ENCODE measurements at regions not wholly inside any gene's neighbourhood (a gene's known extent, or its start where the extent isn't known, plus 50 kb on each side); places are given as distances from the start of the nearest gene placed in this dataset.

DNA sequence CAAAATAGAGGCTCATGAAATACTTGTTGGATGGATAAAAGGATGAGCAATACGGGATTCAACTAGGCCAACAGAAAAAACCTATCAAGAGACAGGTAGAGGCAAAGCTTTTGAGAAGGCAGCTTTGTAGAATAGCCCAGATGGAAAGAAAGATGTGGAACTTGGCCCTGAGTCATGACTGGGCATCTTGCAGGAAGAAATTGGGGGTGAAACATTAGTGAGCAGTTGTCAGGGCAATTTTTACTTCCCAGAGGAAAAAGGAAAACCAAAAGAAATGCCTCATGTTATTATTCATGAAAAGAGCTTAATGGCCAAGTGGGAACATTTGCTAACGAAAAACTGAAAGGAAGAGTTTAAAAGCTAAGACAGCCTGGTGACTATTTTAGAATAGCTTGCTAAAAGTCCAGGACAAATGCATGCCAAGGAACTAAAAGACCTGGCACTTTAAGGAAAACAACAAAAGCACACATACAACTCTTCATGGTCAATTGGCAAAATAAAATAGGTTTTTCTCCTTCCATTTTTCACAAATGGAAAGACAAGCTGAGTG, 180.1 kb downstream of the HS3ST3A1 start:
- H3K9ac ChIP-seq (ENCODE audit: low read length), result no peak overlapping the region
- Mint-ChIP-seq H3K9me3 (ENCODE audit: insufficient read depth) (no peaks in the 10 kb centered on the region), H3K4me1 (no peaks in the 10 kb centered on the region), H3K4me3 (no peak overlapping the region), H3K27me3 (peaks cover 4% of the 10 kb centered on the region), H3K27ac (no peak overlapping the region)
- no peaks in the 10 kb centered on the region for H3K36me3 ChIP-seq (replicated peaks in 1 of 2; ENCODE audit: control extremely low read depth in 1 of 2, control insufficient read depth in 1 of 2, extremely low read depth in 1 of 2, insufficient read depth in 2 of 2, low read length in 1 of 2)
- H3K27me3 ChIP-seq (replicated peaks in 1 of 4; ENCODE audit: control extremely low read depth in 1 of 4, control insufficient read depth in 3 of 4, insufficient read depth in 4 of 4, low read length in 3 of 4), result no peaks in the 10 kb centered on the region
- TF ChIP-seq CTCF (IDR thresholded peaks at IDR 0.05) (no peak), EZH2 (IDR thresholded peaks at IDR 0.05; ENCODE audit: borderline replicate concordance, insufficient read depth, low read depth, low read length, poor library complexity, severe bottlenecking) (no peak)
- H2AFZ ChIP-seq (ENCODE audit: insufficient read depth, low read depth, low read length, poor library complexity, severe bottlenecking), result no peak overlapping the region
- H3K4me1 ChIP-seq (ENCODE audit: control insufficient read depth in 2 of 2, insufficient read depth in 2 of 2, low read length in 2 of 2), result no peaks in the 10 kb centered on the region
- H3K79me2 ChIP-seq (ENCODE audit: control insufficient read depth, insufficient read depth, low read length), result no peaks in the 10 kb centered on the region
- ATAC-seq (ENCODE audit: low read depth) (no peak), DNase-seq (no peak)
- POLR2A ChIA-PET, result no interaction called here
- no CpG with 5 or more reads among the region's 2 CpGs for WGBS (ENCODE audit: insufficient coverage)
- H3K4me3 ChIP-seq (ENCODE audit: control extremely low read depth in 1 of 5, extremely low read depth in 1 of 5, insufficient read depth in 1 of 5, low read depth in 2 of 5, low read length in 4 of 5), result no peak overlapping the region
- H3K27ac ChIP-seq (ENCODE audit: low read length in 2 of 2), result no peak overlapping the region
- H3K9me3 ChIP-seq (ENCODE audit: control extremely low read depth in 1 of 3, control insufficient read depth in 2 of 3, insufficient read depth in 1 of 3, low read length in 2 of 3), result peaks cover 0 to 4% (median 0%) of the 10 kb centered on the region in 3 donors
- no peak overlapping the region for H3K4me2 ChIP-seq (replicated peaks; ENCODE audit: low read depth, low read length, poor library complexity, severe bottlenecking)
- CTCF ChIA-PET, result no interaction called here
- H4K20me1 ChIP-seq (ENCODE audit: control insufficient read depth, insufficient read depth, low read length, poor library complexity, severe bottlenecking), result no peaks in the 10 kb centered on the region
- intact Hi-C loops (cut with micrococcal nuclease), result no loop called here

DNA sequence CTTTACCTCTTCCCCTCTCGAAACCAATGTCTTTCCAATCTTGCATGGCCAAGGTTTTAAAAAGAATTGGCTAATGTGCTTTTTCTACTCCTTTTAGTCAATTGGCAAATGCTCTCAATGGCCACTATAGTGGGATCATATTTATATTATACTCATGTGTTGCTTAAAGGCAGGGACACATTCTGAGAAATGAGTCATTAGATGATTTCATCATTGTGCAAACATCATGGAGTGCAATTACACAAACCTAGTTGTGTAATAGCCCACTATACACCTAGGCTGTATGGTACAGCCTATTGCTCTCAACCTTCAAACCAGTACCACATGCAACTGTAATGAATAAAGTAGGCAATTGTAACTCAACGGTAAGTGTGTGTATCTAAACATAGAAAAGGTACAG, 180.9 kb downstream of the HS3ST3A1 start:
- H3K27me3 ChIP-seq (replicated peaks in 1 of 4; ENCODE audit: control extremely low read depth in 1 of 4, control insufficient read depth in 3 of 4, insufficient read depth in 4 of 4, low read length in 3 of 4), result no peaks in the 10 kb centered on the region
- CTCF ChIA-PET, result no interaction called here
- TF ChIP-seq CTCF (IDR thresholded peaks at IDR 0.05), result no peak
- TF ChIP-seq EZH2 (IDR thresholded peaks at IDR 0.05; ENCODE audit: borderline replicate concordance, insufficient read depth, low read depth, low read length, poor library complexity, severe bottlenecking), result no peak
- intact Hi-C loops (cut with micrococcal nuclease), result no loop called here
- Mint-ChIP-seq H3K27ac (no peak overlapping the region), H3K4me3 (no peak overlapping the region), H3K27me3 (peaks cover 4% of the 10 kb centered on the region), H3K9me3 (ENCODE audit: insufficient read depth) (no peaks in the 10 kb centered on the region), H3K4me1 (no peaks in the 10 kb centered on the region)
- no peaks in the 10 kb centered on the region for H3K79me2 ChIP-seq (ENCODE audit: control insufficient read depth, insufficient read depth, low read length)
- H3K4me1 ChIP-seq (ENCODE audit: control insufficient read depth in 2 of 2, insufficient read depth in 2 of 2, low read length in 2 of 2), result no peaks in the 10 kb centered on the region
- no peaks in the 10 kb centered on the region for H3K36me3 ChIP-seq (replicated peaks in 1 of 2; ENCODE audit: control extremely low read depth in 1 of 2, control insufficient read depth in 1 of 2, extremely low read depth in 1 of 2, insufficient read depth in 2 of 2, low read length in 1 of 2)
- H3K4me2 ChIP-seq (replicated peaks; ENCODE audit: low read depth, low read length, poor library complexity, severe bottlenecking), result no peak overlapping the region
- no peak for ATAC-seq (ENCODE audit: low read depth)
- H4K20me1 ChIP-seq (ENCODE audit: control insufficient read depth, insufficient read depth, low read length, poor library complexity, severe bottlenecking), result no peaks in the 10 kb centered on the region
- POLR2A ChIA-PET, result no interaction called here
- no CpG with 5 or more reads among the region's 2 CpGs for WGBS (ENCODE audit: insufficient coverage)
- peaks cover 0 to 8% (median 0%) of the 10 kb centered on the region in 3 donors for H3K9me3 ChIP-seq (ENCODE audit: control extremely low read depth in 1 of 3, control insufficient read depth in 2 of 3, insufficient read depth in 1 of 3, low read length in 2 of 3)
- no peak overlapping the region for H3K27ac ChIP-seq (ENCODE audit: low read length in 2 of 2)
- DNase-seq, result no peak
- H3K4me3 ChIP-seq (ENCODE audit: control extremely low read depth in 1 of 5, extremely low read depth in 1 of 5, insufficient read depth in 1 of 5, low read depth in 2 of 5, low read length in 4 of 5), result no peak overlapping the region
- H3K9ac ChIP-seq (ENCODE audit: low read length), result no peak overlapping the region
- no peak overlapping the region for H2AFZ ChIP-seq (ENCODE audit: insufficient read depth, low read depth, low read length, poor library complexity, severe bottlenecking)
